Fibroblast of lung (primary cell): ENCODE measurements at regions not wholly inside any gene's neighbourhood (a gene's known extent, or its start where the extent isn't known, plus 50 kb on each side); places are given as distances from the start of the nearest gene placed in this dataset.

Experiments
- DNase-seq, 2 donors: peaks; one replicate each; pipeline versions ENCODE4 v3.0.0 to v3.0.0-alpha.2; 2010; ENCODE audit warnings: low read depth in 2 of 2
- H2AFZ ChIP-seq: 2 replicates; pipeline ENCODE4 v1.5.1; 2012; ENCODE audit warnings: low read length, control low read depth, inconsistent platforms
- H3K27ac ChIP-seq: 2 replicates; pipeline ENCODE4 v1.5.1; 2011; ENCODE audit warnings: low read length, control low read depth; ENCODE audit not compliant: insufficient read depth
- H3K27me3 ChIP-seq: 2 replicates; pipeline ENCODE4 v1.5.1; 2011; ENCODE audit warnings: mild to moderate bottlenecking, low read length; ENCODE audit not compliant: control insufficient read depth, insufficient read depth
- H3K36me3 ChIP-seq: 2 replicates; pipeline ENCODE4 v1.5.1; 2011; ENCODE audit warnings: low read length; ENCODE audit not compliant: control insufficient read depth, insufficient read depth
- H3K4me1 ChIP-seq: 2 replicates; pipeline ENCODE4 v1.5.1; 2011; ENCODE audit warnings: low read length; ENCODE audit not compliant: control insufficient read depth, insufficient read depth; ENCODE audit errors: extremely low read depth
- H3K4me2 ChIP-seq: 2 replicates; pipeline ENCODE4 v1.5.1; 2011; ENCODE audit warnings: low read length, control low read depth; ENCODE audit not compliant: insufficient read depth; ENCODE audit errors: extremely low read depth
- H3K4me3 ChIP-seq, 4 experiments: fragments of 200-600 bp in 1 of 4; sonication (generic) in 1 of 4; replicated peaks in 1 of 4; 2 replicates each; pipeline ENCODE4 v1.5.1; 2011 to 2016; ENCODE audit warnings: low read length in 4 of 4, low read depth in 3 of 4, mild to moderate bottlenecking in 3 of 4, control low read depth in 2 of 4, inconsistent platforms in 1 of 4, mixed read lengths in 1 of 4; ENCODE audit not compliant: insufficient read depth in 1 of 4; ENCODE audit errors: control extremely low read depth in 1 of 4
- H3K79me2 ChIP-seq: 2 replicates; pipeline ENCODE4 v1.5.1; 2012; ENCODE audit warnings: mild to moderate bottlenecking, low read length, inconsistent platforms; ENCODE audit not compliant: control insufficient read depth, insufficient read depth
- H3K9ac ChIP-seq: 2 replicates; pipeline ENCODE4 v1.5.1; 2011; ENCODE audit warnings: mild to moderate bottlenecking, low read length, control low read depth; ENCODE audit not compliant: insufficient read depth
- H3K9me3 ChIP-seq: 2 replicates; pipeline ENCODE4 v1.5.1; 2012; ENCODE audit warnings: low read depth, low read length; ENCODE audit not compliant: control insufficient read depth, insufficient read depth
- H4K20me1 ChIP-seq: 2 replicates; pipeline ENCODE4 v1.5.1; 2011; ENCODE audit warnings: low read length; ENCODE audit not compliant: control insufficient read depth, insufficient read depth; ENCODE audit errors: extremely low read depth
- CTCF ChIP-seq, 2 donors: IDR thresholded peaks in 1 of 2; conservative IDR thresholded peaks in 1 of 2; 1 replicate in 1 of 2; 2 replicates in 1 of 2; pipeline ENCODE4 v1.5.1; 2011 to 2012; ENCODE audit warnings: low read length in 2 of 2, control low read depth in 1 of 2, inconsistent platforms in 1 of 2, low read depth in 1 of 2, mild to moderate bottlenecking in 1 of 2
- EZH2 ChIP-seq: IDR thresholded peaks from 2 replicates; pipeline ENCODE4 v1.5.1; 2012; ENCODE audit warnings: low read length, control low read depth, mild to moderate bottlenecking; ENCODE audit errors: missing control alignments

GRCh38 chr13:87607266-87607665, 63.9 kb upstream of the SLITRK5 start:
- H3K36me3 ChIP-seq = no peaks in the 10 kb centered on the region
- no peak overlapping the region for H3K27ac ChIP-seq
- no peak overlapping the region for H3K4me3 ChIP-seq
- no peak overlapping the region for H2AFZ ChIP-seq
- H3K9ac ChIP-seq = no peak overlapping the region
- H4K20me1 ChIP-seq = no peaks in the 10 kb centered on the region
- H3K79me2 ChIP-seq = no peaks in the 10 kb centered on the region
- no peak for DNase-seq
- H3K4me1 ChIP-seq = no peaks in the 10 kb centered on the region
- H3K9me3 ChIP-seq = no peaks in the 10 kb centered on the region
- no peak overlapping the region for H3K4me2 ChIP-seq
- H3K27me3 ChIP-seq = no peaks in the 10 kb centered on the region
- no peak for TF ChIP-seq CTCF (conservative IDR thresholded peaks at IDR 0.05 in 1 of 2, IDR thresholded peaks at IDR 0.05 in 1 of 2; ENCODE audit: low read depth in 1 of 2, low read length in 2 of 2)
- no peak for TF ChIP-seq EZH2

GRCh38 chr13:87614276-87614675, 56.9 kb upstream of the SLITRK5 start:
- DNase-seq = no peak
- no peak overlapping the region for H3K4me2 ChIP-seq
- no peak overlapping the region for H2AFZ ChIP-seq
- H3K4me3 ChIP-seq = no peak overlapping the region
- H3K27me3 ChIP-seq = no peaks in the 10 kb centered on the region
- TF ChIP-seq EZH2 = no peak
- no peak for TF ChIP-seq CTCF (conservative IDR thresholded peaks at IDR 0.05 in 1 of 2, IDR thresholded peaks at IDR 0.05 in 1 of 2; ENCODE audit: low read depth in 1 of 2, low read length in 2 of 2)
- H3K79me2 ChIP-seq = no peaks in the 10 kb centered on the region
- H3K27ac ChIP-seq = no peak overlapping the region
- H3K4me1 ChIP-seq = no peaks in the 10 kb centered on the region
- H3K36me3 ChIP-seq = no peaks in the 10 kb centered on the region
- no peaks in the 10 kb centered on the region for H3K9me3 ChIP-seq
- no peaks in the 10 kb centered on the region for H4K20me1 ChIP-seq
- H3K9ac ChIP-seq = no peak overlapping the region
